Lower leg skin (tissue), 4 donors: ENCODE measurements at regions not wholly inside any gene's neighbourhood (a gene's known extent, or its start where the extent isn't known, plus 50 kb on each side); places are given as distances from the start of the nearest gene placed in this dataset.

Experiments
- DNase-seq, 2 donors: peaks; one replicate each; pipeline ENCODE4 v3.0.0-alpha.2; 2019; ENCODE audit warnings: low spot score in 2 of 2
- H3K4me3 ChIP-seq: fragments of 200-600 bp; sonication (generic); 2 replicates; pipeline ENCODE4 v1.5.1; 2017; ENCODE audit warnings: mild to moderate bottlenecking, low read depth; ENCODE audit not compliant: poor library complexity, severe bottlenecking
- CTCF ChIP-seq, 3 donors: fragments of 450-650 bp; IDR thresholded peaks; one replicate each; pipeline ENCODE4 v1.5.1; 2016; ENCODE audit warnings: antibody characterized with exemption in 3 of 3, mild to moderate bottlenecking in 3 of 3, moderate library complexity in 2 of 3
- POLR2A ChIP-seq, 2 donors: fragments of 450-650 bp; IDR thresholded peaks; one replicate each; pipeline ENCODE4 v1.6.1; 2016 to 2017; ENCODE audit warnings: antibody characterized with exemption in 2 of 2, mild to moderate bottlenecking in 1 of 2, moderate library complexity in 1 of 2
- WGBS, 2 donors: methylation state at CpG; one replicate each; pipeline ENCODE4 v1.1.5; 2018; 5-methylcytosine and 5-hydroxymethylcytosine counted together
- intact Hi-C: fragments of 100-400 bp; cut with DNase I; formaldehyde crosslinking; loops from one replicate; pipeline ENCODE4 v1.15.0; 2023; ENCODE audit warnings: low total_unique reads

GRCh38 chr6:159460476-159460875 lies 232.6 kb downstream of the SOD2 start:
- DNase-seq = no peak
- no peak overlapping the region for H3K4me3 ChIP-seq
- WGBS, 2 donors = 48 to 88% methylated on average over 4 of the region's 4 CpGs
- no peak for TF ChIP-seq POLR2A (IDR thresholded peaks at IDR 0.05)
- no peak for TF ChIP-seq CTCF (IDR thresholded peaks at IDR 0.05)
- intact Hi-C loops = no loop called here

- no peak overlapping the region for H3K4me3 ChIP-seq
- TF ChIP-seq POLR2A (IDR thresholded peaks at IDR 0.05) (no peak), CTCF (IDR thresholded peaks at IDR 0.05) (no peak)
- DNase-seq = no peak
- intact Hi-C loops = no loop called here
- whole genome bisulfite sequencing, 2 donors = 16 to 33% methylated on average over 2 of the region's 2 CpGs
Measured at GRCh38 chr6:159456349-159456748, 236.7 kb downstream of the SOD2 start.

GRCh38 chr6:159455700-159456274 lies 237.3 kb downstream of the SOD2 start:
- TF ChIP-seq CTCF (IDR thresholded peaks at IDR 0.05) = no peak
- no peak for TF ChIP-seq POLR2A (IDR thresholded peaks at IDR 0.05)
- no peak for DNase-seq
- intact Hi-C loops = no loop called here

GRCh38 chr6:159450815-159451465 lies 242.1 kb downstream of the SOD2 start:
- DNase-seq = no peak
- no peak overlapping the region for H3K4me3 ChIP-seq
- 51 to 53% methylated on average over 3 of the region's 3 CpGs for WGBS, 2 donors
- no peak for TF ChIP-seq CTCF (IDR thresholded peaks at IDR 0.05)
- TF ChIP-seq POLR2A (IDR thresholded peaks at IDR 0.05) = no peak
- intact Hi-C loops = no loop called here

More at GRCh38 chr6:159455700-159456274, 237.3 kb downstream of the SOD2 start:
- no peak overlapping the region for H3K4me3 ChIP-seq
- 89 to 93% methylated on average over 15 of the region's 15 CpGs for WGBS, 2 donors

- intact Hi-C loops = no loop called here
- TF ChIP-seq CTCF (IDR thresholded peaks at IDR 0.05) = no peak
- no peak for TF ChIP-seq POLR2A (IDR thresholded peaks at IDR 0.05)
- no peak for DNase-seq
- no peak overlapping the region for H3K4me3 ChIP-seq
- 68 to 74% methylated on average over 6 of the region's 6 CpGs for WGBS, 2 donors
Measured at GRCh38 chr6:159446340-159446739, 246.7 kb downstream of the SOD2 start.

- intact Hi-C loops = no loop called here
- TF ChIP-seq POLR2A (IDR thresholded peaks at IDR 0.05) = no peak
- TF ChIP-seq CTCF (IDR thresholded peaks at IDR 0.05) = no peak
- WGBS, 2 donors = 76 to 83% methylated on average over 4 of the region's 4 CpGs
- H3K4me3 ChIP-seq = no peak overlapping the region
- DNase-seq = no peak
Measured at GRCh38 chr6:159445351-159445750, 247.7 kb downstream of the SOD2 start.
